GM21515 (cell line): ENCODE measurements at regions not wholly inside any gene's neighbourhood (a gene's known extent, or its start where the extent isn't known, plus 50 kb on each side); places are given as distances from the start of the nearest gene placed in this dataset.

Source experiments
- ATAC-seq: cut with Tn5 transposase; IDR thresholded peaks from one replicate; pipeline ENCODE4 v1.9.1; 2021; ENCODE audit not compliant: unreplicated experiment

DNA sequence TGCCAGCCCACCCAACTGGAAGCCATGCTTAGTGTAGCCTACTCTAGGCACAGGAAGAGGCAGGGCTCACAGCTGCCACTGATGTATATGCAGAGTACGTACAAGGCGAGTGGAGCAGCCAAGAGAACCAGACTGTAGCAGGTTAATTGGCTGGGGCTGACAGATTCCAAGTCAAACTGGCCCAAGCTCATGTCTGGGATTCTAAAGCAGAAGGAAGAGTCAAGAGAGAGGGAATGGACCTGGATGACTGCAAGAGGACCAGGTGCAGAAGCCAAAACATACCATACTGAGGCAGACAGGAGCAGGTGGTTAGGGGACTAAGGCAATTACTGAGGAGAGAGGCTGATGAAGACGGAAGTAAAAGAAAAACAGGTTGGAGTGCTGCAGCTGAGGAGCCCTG, 51.3 kb upstream of the LRRN2 start:
- no peak for ATAC-seq

DNA sequence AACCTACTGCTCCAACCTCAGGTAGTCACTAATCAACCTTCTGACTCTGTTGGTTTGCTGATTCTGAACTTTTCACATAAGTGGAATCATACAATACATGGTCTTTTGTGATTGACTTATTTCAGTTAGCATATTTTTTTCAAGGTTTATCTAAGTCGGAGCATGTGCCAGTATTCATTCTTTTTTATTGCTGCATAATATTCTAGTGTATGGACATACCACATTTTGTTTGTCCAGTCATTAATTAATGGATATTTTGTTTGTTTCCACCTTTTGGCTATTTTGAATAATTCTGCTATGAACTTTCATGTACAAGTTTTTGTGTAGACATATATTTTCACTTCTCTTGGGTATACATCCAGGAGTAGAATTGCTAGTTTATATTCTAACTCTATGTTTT, 53.0 kb upstream of the LRRN2 start:
- no peak for ATAC-seq

DNA sequence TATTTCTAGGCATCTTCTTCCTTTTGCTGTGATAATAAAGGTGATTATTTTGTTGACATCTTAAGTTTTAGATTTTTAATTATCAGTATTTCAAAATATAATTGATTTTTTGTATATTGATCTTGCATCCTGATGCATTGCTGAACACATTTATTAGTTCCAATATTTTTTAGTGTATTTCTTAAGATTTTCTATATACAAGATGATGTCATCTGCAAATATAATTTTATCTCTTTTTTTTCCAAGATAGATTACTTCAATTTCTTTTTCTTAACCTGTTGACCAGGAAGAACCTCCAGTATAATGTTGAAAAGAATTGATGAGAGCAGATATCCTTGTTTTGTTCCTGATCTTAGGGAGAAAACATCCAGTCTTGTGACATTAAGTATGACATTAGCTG, 54.8 kb upstream of the LRRN2 start:
- no peak for ATAC-seq

DNA sequence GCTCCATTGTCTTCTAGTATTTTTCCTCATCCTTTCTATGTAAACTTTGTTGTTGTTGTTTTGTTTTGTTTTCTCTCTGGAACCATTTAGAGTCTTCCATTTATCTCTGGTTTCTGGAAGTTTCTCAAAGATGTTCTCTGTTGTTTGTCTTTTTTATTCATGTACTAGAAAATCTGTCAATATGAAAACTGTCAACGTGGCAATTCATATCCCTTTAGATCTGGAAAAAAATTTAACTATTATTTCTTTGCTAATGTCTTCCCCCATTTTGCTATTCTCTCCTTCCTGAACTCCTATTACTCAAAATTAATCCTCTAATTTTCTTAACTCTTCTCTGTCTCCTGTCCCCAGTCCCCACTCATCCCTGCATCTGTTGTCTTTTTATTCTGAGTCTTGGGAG, 55.9 kb upstream of the LRRN2 start:
- no peak for ATAC-seq

DNA sequence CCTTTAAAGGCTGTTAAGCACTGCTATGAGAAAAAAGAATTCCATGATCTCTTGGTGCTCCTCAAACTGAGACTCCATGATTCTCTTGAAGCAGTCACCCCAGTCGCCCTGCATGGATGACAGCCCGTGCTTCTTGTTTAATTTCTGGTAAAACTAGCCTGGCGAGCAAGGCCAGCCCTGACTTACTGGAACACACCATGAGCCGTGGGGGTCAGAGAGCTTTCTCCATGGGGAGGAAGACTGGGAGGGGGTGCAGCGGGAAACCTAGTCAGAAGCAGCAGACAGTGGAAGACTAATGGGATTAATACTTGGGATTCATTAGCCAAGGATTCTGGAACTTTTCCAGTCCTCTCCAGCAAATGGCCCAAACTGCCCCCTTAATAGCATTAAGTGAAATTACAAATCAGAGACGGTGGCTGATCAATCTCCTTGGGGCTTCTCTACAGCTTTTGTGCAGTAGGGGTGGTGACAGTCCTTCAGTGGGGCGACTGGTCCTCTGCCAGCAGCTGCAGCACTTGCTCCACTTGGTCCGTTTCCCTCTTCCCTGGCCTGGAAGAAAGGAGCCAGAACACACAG, 57.2 kb upstream of the LRRN2 start:
- no peak for ATAC-seq

DNA sequence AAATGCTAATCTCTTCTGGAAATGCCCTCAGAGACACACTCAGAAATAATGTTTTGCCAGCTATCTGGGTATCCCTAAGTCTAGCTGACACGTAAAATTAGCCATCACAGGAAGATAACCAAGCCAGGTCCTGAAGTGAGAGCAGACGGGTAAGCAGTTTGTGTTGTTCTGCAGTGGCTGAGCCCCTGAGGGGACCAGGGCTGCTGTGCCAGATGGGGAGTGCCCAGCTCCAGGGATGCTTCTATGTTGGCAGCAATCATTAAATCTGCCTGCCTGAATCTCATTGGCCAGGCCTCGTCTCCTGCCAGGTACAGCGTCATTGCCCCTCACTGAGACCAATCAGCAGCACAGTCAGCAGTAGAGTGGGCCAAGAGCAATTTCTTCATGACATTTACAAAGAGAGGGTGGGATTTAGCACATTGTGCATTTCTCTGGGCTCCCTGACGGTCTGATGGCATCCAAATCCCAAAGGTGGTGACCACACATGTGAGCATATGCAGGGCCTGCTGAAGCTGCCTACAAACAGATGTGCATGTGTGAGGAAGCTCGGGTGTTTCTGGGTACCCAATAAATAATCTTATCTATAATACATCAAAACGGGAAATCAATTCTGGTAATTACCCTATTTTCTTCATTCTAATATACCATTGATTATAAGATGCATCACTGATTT, 58.7 kb upstream of the LRRN2 start:
- ATAC-seq = no peak

DNA sequence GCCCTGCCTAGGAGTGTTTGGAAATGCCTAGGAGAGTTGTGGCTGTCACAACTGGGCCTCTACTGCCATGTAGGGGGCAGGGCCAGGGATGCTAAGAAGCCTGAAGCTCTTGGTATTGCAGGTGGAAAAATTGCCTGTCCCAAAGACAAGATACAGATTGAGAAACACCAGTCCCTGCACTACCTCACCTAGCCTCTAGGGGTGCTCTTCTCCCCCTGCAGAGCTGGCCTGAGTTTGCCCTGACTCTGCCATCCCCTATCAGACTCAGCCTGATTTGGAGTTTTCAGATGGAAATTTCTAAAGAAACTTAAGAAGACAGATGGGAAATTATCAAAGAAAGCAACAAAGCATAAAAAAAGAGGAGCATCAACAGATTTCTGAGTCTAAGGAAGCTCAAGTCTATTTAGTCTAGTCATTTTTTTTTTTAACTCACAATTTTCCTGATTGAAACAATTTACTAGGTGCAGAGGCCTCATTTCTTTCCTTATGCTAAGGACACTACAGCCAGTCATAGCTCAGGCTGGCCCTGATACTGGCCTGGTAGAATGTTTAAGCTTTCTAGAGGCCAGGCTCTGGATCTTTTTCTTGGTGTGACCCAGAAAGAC, 61.4 kb upstream of the LRRN2 start:
- ATAC-seq = no peak

DNA sequence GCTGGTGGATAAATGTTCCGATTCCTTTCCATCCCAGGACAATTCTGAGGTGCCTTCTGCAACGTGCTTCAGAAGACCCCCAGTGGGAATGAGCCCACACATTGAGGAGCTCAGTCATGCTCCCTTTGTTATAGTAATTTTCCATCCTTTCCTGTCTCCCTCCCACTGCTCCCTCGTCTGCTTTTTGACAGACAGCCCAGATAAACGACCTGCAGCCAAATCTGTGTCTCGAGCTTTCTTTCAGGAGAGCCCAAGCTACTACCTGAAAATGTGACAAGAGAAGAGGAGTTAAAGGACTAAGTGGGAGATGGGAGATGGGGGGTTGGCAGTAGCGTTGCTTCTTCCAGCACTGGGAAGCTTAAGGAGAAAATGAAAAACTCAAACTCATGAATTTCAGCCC, 65.9 kb upstream of the LRRN2 start:
- ATAC-seq = no peak

DNA sequence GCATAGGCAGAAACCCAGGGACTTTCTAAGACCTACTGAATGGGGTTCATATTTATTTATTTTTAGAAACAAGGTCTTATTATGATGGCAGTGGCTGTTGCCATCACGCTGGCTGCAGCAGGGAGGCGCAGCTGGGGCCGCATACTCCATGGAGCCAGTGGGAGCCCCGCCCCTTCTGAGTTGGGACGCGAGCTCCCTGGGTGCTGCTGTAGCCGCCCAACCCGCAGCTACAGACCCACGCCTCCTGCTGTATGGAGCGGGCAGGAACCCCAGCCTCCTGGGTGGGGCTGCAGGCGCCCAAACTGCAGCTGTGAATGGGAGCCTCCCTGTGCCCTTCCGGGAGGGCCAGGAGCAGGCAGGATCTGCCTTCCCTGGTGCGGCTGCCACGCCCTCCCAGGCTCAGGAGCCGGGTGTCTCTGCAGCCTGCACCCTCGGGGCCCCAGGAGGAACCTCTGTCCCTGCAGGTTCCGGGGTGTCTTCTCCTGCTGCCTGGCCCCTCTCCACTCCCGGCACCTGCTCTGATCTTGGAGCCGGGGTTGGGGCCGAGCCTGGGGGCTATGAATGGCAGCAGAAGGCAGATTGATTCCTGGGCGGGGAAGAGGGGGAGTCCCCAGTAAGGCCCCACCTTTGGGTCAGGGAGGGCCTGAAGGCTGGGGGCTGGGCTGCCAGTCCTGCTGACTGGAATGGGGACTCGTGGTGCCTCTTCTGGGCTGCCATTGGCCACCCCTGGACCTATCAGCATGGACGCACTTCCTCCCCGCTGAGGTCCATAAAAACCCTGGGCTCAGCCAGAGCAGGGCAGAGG, 66.5 kb upstream of the LRRN2 start:
- no peak for ATAC-seq

DNA sequence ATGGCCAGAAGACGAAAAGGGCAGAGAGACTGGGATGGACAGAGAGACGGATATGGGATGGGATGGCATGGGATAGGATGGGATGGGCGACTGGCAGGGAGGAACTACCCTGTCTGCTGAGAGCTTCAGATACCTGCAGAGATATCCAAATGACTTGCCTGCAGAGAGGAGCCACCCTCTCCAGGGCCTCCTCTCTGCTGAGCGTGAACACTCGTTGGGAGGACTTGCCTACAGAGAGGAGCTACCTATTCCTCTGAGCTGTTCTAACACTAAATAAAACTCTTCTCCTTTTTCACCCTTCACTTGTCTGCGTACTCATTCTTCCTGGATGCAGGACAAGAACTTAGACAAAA, 67.1 kb upstream of the LRRN2 start:
- no peak for ATAC-seq

DNA sequence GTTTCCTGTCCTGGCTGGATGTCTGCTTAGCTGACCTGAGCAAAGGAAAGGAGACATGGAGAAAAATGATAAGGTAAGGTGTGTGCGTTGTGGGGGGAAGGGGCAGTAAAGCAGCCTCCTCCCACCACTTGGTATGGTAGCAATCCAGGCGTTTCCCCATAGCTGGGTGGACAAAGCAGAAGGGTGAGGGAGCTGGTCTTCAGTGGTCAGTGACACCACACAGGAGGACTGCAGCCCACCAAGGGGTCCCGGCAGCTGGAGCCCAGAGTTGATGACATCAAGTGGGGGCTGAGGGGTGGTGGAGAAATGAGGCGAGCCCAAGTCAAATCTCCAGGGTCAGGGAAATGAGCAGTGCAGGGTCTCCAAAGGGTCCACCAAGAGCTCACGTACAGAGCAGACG, 69.3 kb upstream of the LRRN2 start:
- no peak for ATAC-seq

DNA sequence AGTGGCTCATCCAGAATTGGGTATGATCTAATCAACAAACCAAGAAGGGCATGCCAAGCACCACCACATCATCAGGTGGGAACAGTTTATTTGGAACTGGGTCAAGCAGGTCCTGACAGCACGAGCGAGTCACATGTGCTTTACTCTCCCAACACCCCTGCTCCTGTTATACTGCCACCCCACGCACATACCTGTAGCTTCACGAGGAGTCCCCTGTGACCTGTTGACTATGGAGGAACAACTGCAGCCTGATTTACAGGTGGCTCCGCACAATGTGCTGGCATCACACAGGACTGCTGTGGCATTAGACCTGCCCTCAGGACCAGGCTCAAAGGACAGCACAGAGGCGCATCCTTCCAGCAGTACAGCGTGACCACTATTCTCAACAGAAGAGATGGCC, 70.8 kb upstream of the LRRN2 start:
- no peak for ATAC-seq

DNA sequence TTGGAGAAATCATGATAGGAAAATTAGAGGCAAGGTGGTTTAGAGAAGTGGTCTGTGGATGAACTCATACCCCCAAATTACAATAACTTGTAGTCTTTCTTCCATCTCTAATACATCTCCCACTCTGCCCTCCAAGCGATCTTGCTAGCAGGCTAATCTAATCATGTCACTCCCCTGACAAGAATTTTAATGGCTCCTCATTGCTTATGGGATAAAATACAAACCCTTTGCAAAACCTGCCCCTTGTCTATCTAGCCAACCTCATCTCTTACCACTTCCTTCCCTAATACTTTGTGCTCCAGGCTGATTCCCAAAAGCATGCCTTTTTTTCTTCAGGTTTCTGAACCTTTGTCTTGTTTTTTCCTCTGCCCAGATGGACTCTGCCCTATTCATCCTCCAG, 71.3 kb upstream of the LRRN2 start:
- ATAC-seq = no peak

DNA sequence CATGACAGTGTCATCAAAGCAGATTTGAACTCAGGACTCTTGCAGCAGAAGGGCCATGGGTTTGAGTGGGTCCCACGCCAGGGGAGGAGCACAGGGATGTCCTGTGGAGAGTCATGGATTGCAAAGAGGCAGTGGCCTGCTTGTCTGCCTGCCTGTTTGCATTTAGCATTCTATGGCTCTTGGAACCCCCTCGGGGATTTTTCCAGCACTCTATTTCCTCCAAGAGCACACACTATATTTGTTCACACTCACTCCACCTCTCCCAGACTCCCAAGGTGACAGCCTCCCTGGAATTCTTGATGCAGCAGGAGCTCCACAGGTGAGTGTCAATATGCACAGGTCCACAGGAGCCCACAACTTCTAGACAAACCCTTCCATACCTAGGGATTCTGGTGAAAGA, 73.1 kb upstream of the LRRN2 start:
- no peak for ATAC-seq

DNA sequence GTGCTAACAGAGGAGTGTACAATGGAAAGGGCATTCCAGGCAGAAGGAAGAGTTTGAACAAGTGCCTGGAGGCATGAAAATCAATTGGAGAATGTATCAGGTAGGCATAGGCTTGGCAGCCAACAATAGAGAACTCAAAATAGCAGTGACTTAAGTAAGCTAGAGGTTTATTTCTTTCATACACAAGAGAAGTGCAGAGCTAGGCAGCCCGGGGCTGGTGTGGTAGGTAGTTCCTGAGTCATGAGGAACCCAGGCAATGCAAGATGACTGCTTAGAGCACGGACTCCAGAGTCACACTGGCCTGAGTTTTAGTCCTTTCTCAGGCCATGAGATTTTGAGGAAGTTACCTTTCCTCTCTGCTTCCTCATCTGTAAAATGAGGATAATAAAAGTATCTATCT, 74.8 kb upstream of the LRRN2 start:
- no peak for ATAC-seq

DNA sequence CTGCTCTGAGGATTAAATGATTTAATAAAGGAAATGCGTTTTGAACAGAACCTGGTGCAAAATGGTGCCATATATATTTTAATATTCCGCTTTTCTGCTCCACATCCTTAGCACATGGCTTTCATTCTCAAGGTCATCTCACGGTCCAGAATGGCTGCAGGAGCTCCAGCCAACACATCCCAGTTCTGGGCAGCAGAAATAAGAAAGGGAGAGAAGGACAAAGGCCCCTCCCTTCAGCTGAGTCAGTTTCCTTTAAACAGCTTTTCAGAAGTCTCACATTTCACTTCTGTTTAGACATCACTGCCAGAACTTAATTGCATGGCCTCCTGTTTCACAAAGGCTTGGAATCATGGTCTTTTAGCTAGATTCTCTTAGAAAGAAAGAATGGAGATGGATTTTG, 75.2 kb upstream of the LRRN2 start:
- no peak for ATAC-seq

DNA sequence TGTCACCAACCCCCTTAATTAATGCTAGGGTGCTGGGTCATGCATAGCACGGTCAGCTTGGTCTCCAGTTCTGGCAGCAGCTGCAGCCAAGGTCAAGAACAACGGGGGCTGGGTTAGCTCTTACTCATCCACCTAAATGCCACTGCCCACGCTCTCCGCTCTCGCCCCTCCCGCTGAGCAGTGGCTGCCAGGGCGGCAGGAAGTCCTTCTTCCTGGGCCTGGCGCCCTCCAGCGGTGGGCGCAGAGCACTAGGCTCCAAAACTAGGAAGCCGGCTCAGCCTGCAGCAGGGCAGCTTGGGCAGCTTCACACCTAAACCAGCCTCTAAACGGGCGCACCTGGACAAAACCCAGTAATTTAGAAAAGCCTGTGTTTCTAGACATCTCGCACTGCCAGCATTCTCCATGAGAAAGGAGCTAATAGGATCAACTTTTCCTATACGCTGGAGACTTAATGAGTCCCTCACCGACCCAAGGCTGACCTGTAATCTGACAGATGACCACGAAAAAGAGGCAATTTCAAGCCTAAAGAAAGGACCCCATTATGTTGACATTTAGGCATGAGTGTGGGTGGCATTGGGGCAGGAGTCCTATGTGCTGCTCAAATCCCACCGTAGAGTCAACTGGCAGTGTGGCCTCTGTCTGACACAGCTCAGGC, 78.4 kb upstream of the LRRN2 start:
- peak; percentile 67 for ATAC-seq

DNA sequence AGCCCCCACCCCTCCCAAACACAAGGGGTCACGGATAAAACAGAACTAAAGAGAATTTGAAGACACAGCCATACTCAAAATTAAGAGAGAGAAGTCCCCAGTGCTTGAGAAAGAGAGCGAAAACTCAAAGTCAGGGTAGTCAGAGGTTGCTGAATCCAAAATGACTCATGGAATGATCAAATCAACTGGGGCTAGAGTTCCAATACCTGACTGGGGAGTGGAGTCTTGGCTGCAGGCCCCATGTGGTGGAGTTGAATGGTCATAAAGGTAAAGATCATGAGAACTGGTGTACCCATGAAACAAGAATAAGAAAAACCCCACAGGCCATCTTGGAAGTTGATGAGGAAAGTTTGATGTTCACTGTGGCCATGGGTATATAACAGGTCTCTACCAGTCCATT, 84.5 kb upstream of the LRRN2 start:
- ATAC-seq = no peak

DNA sequence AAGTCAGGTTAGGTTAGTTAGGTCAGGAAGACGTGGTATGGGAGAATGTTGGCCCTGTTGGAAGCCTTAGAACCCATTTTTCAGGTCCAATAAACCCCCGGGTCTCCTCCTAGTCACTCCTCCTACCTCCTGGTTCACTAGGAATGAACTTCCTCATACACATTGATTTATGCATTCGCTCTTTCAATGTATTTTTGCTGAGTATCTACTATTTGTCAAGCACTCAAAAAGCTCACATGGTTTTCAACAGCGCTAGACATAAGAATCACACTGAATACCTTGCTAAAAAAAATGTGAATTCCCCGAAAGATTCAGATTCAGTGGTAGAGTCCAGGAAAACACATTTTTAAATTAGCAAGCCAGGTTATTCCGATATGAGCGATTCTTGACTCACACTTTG, 85.8 kb upstream of the LRRN2 start:
- ATAC-seq = no peak

DNA sequence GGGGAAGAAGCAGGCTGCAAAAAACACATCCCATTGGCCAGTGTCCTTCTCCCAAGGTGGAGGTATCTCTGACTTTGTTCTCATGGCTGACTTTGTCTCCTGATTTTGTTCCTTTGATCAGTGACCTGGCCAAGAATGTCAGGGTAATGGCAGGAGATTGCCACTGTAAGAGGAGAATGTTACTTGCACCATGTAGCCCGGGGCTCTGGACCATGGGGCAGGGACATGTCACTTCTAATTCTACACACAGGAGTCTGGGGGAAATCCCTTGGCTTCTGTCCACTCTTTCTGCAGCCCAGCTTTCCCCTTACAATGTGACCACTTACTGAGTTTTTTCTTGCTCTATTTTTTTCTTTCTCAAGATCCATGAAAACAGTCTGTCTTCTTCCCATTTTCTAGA, 87.7 kb upstream of the LRRN2 start:
- no peak for ATAC-seq

DNA sequence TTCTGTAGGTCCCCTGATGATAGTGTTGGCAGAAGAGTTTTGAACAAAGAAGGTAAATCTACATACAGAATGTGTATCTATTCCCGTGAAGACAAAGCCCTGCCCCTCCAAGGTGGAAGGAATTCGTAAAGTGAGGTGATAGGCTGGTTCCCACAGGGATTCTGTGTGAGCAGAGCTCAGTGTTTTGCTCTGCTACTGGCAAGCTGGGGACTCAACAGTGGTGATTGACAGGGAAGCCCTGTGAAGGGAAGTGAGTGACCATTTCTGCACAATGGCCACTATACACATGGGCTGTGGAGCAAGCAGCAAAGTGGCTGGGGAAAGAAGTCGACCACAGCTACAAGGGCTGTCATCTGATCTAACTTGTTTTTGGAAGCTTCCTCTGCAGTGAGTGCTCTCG, 90.0 kb upstream of the LRRN2 start:
- ATAC-seq = no peak

DNA sequence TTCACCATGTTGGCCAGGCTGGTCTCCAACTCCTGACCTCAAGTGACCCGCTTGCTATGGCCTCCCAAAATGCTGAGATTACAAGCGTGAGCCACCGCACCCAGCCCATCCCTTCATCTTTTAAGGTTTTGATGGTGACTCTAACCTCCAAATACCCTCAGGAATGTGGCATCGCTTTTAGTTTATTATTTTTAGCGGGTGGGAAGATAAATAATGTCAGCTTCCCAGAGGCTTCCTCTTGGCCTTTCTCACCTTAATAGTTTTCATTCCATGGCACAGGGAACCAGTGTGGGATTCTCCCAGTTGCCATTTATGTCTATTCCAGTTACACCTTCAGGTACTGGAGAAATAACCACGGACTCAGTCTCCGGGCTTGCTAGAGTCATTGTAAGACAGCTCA, 92.1 kb upstream of the LRRN2 start:
- ATAC-seq = no peak
